ENCODE measurements at regions not wholly inside any gene's neighbourhood (a gene's known extent, or its start where the extent isn't known, plus 50 kb on each side); places are given as distances from the start of the nearest gene placed in this dataset.

DNA sequence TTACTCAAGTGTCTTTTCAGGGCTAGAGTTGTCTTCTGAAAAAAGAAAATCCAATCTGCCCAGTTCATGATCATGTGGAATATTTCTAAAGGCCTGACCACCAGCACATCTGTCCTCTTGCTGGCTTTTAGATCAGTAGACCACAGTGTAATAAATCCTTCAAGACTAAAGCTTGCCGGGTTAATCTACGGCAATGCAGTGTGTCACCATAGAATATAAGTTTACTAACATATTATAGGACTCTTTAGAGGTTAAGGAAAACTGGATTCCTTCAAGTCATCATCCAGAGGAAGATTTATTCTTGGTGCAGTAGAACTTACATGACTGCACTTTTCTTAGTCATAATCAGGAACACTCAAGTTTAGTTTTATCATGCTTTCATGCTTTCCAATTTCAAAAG is 349.5 kb downstream of the SEMA3D start:
- TF ChIP-seq, protein P1, sequence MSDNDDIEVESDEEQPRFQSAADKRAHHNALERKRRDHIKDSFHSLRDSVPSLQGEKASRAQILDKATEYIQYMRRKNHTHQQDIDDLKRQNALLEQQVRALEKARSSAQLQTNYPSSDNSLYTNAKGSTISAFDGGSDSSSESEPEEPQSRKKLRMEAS (IDR thresholded peaks at IDR 0.05) = no peak
- TF ChIP-seq EZH2phosphoT487 (IDR thresholded peaks at IDR 0.05; ENCODE audit: borderline replicate concordance) (no peak), SP1 (IDR thresholded peaks at IDR 0.05; ENCODE audit: low read depth) (no peak), POLR2AphosphoS5 (IDR thresholded peaks at IDR 0.05; ENCODE audit: low read depth, low read length) (no peak), CEBPB (IDR thresholded peaks at IDR 0.05; ENCODE audit: low read depth) (no peak)

Measured in HCT116 (cell line).